ENCODE measurements at regions not wholly inside any gene's neighbourhood (a gene's known extent, or its start where the extent isn't known, plus 50 kb on each side); places are given as distances from the start of the nearest gene placed in this dataset.
A peak's percentile ranks its signal among the peaks of the same experiment; 100 is the strongest.
"Not testable (repeated sequence)": the region's sequence is repeated elsewhere in the genome, so short reads cannot be mapped to it uniquely, and the experiment has no call there.

GRCh38 chr4:15294202-15294601, 133.6 kb upstream of the C1QTNF7 start:
- no peak for DNase-seq

GRCh38 chr4:15294832-15295231, 133.0 kb upstream of the C1QTNF7 start:
- no peak for DNase-seq

GRCh38 chr4:15295421-15296162, 132.2 kb upstream of the C1QTNF7 start:
- no peak for DNase-seq

GRCh38 chr4:15297344-15297743, 130.5 kb upstream of the C1QTNF7 start:
- no peak for DNase-seq

GRCh38 chr4:15299627-15300026, 128.2 kb upstream of the C1QTNF7 start:
- no peak for DNase-seq

GRCh38 chr4:15303052-15303641, 124.7 kb upstream of the C1QTNF7 start:
- peak; percentile 19 for DNase-seq

GRCh38 chr4:15314974-15315373, 112.9 kb upstream of the C1QTNF7 start:
- no peak for DNase-seq

GRCh38 chr4:15317246-15317645, 110.6 kb upstream of the C1QTNF7 start:
- no peak for DNase-seq

GRCh38 chr4:15318621-15319348, 109.0 kb upstream of the C1QTNF7 start:
- DNase-seq, result peak; percentile 50

GRCh38 chr4:15320121-15320678, 107.6 kb upstream of the C1QTNF7 start:
- no peak for DNase-seq

- no peak for DNase-seq
Measured at GRCh38 chr4:15322006-15322405, 105.8 kb upstream of the C1QTNF7 start.

GRCh38 chr4:15325987-15326386, 101.8 kb upstream of the C1QTNF7 start:
- DNase-seq, result no peak

- peak; percentile 71 for DNase-seq
Measured at GRCh38 chr4:15327311-15328298, 100.2 kb upstream of the C1QTNF7 start.

- no peak for DNase-seq
Measured at GRCh38 chr4:15331930-15332329, 95.9 kb upstream of the C1QTNF7 start.

GRCh38 chr4:15332377-15332776, 95.5 kb upstream of the C1QTNF7 start:
- no peak for DNase-seq

GRCh38 chr4:15333692-15334633, 93.9 kb upstream of the C1QTNF7 start:
- no peak for DNase-seq

- DNase-seq, result peak; percentile 8
Measured at GRCh38 chr4:15336410-15337167, 91.2 kb upstream of the C1QTNF7 start.

- DNase-seq, result not testable (repeated sequence)
Measured at GRCh38 chr4:15337168-15337657, 90.6 kb upstream of the C1QTNF7 start.

GRCh38 chr4:15339737-15340136, 88.1 kb upstream of the C1QTNF7 start:
- DNase-seq, result no peak

GRCh38 chr4:15340332-15340731, 87.5 kb upstream of the C1QTNF7 start:
- DNase-seq, result no peak
